Neuronal stem cell (in vitro differentiated cells): ENCODE measurements at regions not wholly inside any gene's neighbourhood (a gene's known extent, or its start where the extent isn't known, plus 50 kb on each side); places are given as distances from the start of the nearest gene placed in this dataset.

Experiments
- DNase-seq: peaks from one replicate; pipeline ENCODE4 v3.0.0-alpha.2; 2013; ENCODE audit warnings: low spot score
- H2AFZ ChIP-seq: one replicate; pipeline ENCODE4 v1.6.1; 2013; ENCODE audit warnings: mild to moderate bottlenecking, low read length, inconsistent platforms
- H2AK5ac ChIP-seq: 2 replicates; pipeline ENCODE4 v1.6.1; 2013; ENCODE audit warnings: low read depth, mild to moderate bottlenecking, inconsistent platforms, low read length, moderate library complexity, mixed read lengths
- H2BK120ac ChIP-seq: 2 replicates; pipeline ENCODE4 v1.6.1; 2013; ENCODE audit warnings: low read depth, mild to moderate bottlenecking, inconsistent platforms, low read length, moderate library complexity, mixed read lengths
- H2BK12ac ChIP-seq: one replicate; pipeline ENCODE4 v1.6.1; 2013; ENCODE audit warnings: low read length, inconsistent platforms
- H2BK15ac ChIP-seq: 2 replicates; pipeline ENCODE4 v1.6.1; 2013; ENCODE audit warnings: mild to moderate bottlenecking, low read length, inconsistent platforms, mixed read lengths
- H2BK5ac ChIP-seq: one replicate; pipeline ENCODE4 v1.6.1; 2013; ENCODE audit warnings: inconsistent platforms, mild to moderate bottlenecking, low read length, moderate library complexity
- H3K14ac ChIP-seq: one replicate; pipeline ENCODE4 v1.6.1; 2013; ENCODE audit warnings: low read length, inconsistent platforms
- H3K18ac ChIP-seq: 2 replicates; pipeline ENCODE4 v1.6.1; 2013; ENCODE audit warnings: low read length, inconsistent platforms
- H3K23ac ChIP-seq: 2 replicates; pipeline ENCODE4 v1.6.1; 2013; ENCODE audit warnings: low read depth, mild to moderate bottlenecking, mixed read lengths, low read length, inconsistent platforms; ENCODE audit not compliant: poor library complexity
- H3K27ac ChIP-seq: replicated peaks from 3 replicates; pipeline ENCODE4 v1.5.1; 2013; ENCODE audit warnings: low read length, inconsistent platforms
- H3K27me3 ChIP-seq, 3 experiments: 2 replicates each; pipeline ENCODE4 v1.6.1; 2013; ENCODE audit warnings: low read length in 3 of 3, mild to moderate bottlenecking in 2 of 3, inconsistent platforms in 1 of 3, low read depth in 1 of 3, mixed read lengths in 1 of 3, moderate library complexity in 1 of 3; ENCODE audit not compliant: control insufficient read depth in 3 of 3, insufficient read depth in 3 of 3
- H3K36me3 ChIP-seq, 2 donors: replicated peaks in 1 of 2; 2 replicates each; pipeline ENCODE4 v1.6.1; 2013; ENCODE audit warnings: low read length in 2 of 2; ENCODE audit not compliant: control insufficient read depth in 2 of 2, insufficient read depth in 2 of 2
- H3K4ac ChIP-seq: 2 replicates; pipeline ENCODE4 v1.6.1; 2013; ENCODE audit warnings: inconsistent platforms, mild to moderate bottlenecking, low read length, moderate library complexity
- H3K4me1 ChIP-seq, 2 donors: 1 replicate in 1 of 2; 2 replicates in 1 of 2; pipeline ENCODE4 v1.6.1; 2013; ENCODE audit warnings: low read length in 2 of 2, low read depth in 1 of 2; ENCODE audit not compliant: control insufficient read depth in 2 of 2, insufficient read depth in 1 of 2
- H3K4me2 ChIP-seq: one replicate; pipeline ENCODE4 v1.6.1; 2013; ENCODE audit warnings: mild to moderate bottlenecking, low read length, inconsistent platforms; ENCODE audit not compliant: insufficient read depth, poor library complexity, severe bottlenecking
- H3K4me3 ChIP-seq, 2 donors: 2 replicates each; pipeline ENCODE4 v1.5.1; 2013; ENCODE audit warnings: low read length in 2 of 2, mild to moderate bottlenecking in 2 of 2, inconsistent platforms in 1 of 2, moderate library complexity in 1 of 2
- H3K79me1 ChIP-seq: one replicate; pipeline ENCODE4 v1.6.1; 2013; ENCODE audit warnings: low read depth, mild to moderate bottlenecking, inconsistent platforms, low read length, moderate library complexity
- H3K9ac ChIP-seq: one replicate; pipeline ENCODE4 v1.6.1; 2013; ENCODE audit warnings: mild to moderate bottlenecking, low read depth, low read length, inconsistent platforms; ENCODE audit not compliant: poor library complexity
- H3K9me3 ChIP-seq, 2 donors: replicated peaks in 1 of 2; 2 replicates each; pipeline versions ENCODE3 to v1.6.1; 2013; ENCODE audit warnings: low read length in 2 of 2, mild to moderate bottlenecking in 2 of 2, inconsistent platforms in 1 of 2, low read depth in 1 of 2, mixed read lengths in 1 of 2, moderate library complexity in 1 of 2; ENCODE audit not compliant: control insufficient read depth in 2 of 2, insufficient read depth in 1 of 2
- H4K8ac ChIP-seq: one replicate; pipeline ENCODE4 v1.6.1; 2013; ENCODE audit warnings: low read depth, mild to moderate bottlenecking, inconsistent platforms, low read length, moderate library complexity
- H4K91ac ChIP-seq: one replicate; pipeline ENCODE4 v1.6.1; 2013; ENCODE audit warnings: low read length, low read depth, mild to moderate bottlenecking, inconsistent platforms; ENCODE audit not compliant: poor library complexity
- WGBS, 2 donors: extraction: QIAGEN DNeasy Blood & Tissue Kit; methylation state at CpG; one replicate each; pipeline ENCODE4 v1.1.7; 2013; ENCODE audit warnings: missing lambda C conversion rate in 2 of 2, mixed read lengths in 1 of 2; ENCODE audit not compliant: insufficient read length in 2 of 2, insufficient replicate concordance in 1 of 2; ENCODE audit errors: extremely low coverage in 2 of 2; 5-methylcytosine and 5-hydroxymethylcytosine counted together

DNA sequence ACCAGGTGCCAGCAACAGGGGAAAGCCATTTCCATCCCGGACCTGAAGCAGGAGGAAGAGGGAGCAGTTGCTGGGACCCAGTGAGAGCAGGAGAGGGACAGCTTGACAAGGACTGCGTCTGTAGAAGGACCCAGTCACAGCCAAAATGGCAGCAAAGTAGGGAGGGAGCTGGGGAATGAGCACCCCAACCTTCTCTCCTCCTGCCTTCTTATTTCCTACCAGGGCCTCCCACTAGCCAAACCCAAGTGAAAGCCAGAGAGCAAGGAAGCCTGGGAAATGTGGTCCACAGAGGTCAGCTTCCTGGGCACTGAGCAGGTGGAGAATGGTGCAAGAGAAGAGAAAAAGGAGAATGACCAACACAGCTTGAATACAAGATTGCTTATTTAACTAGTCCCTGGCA, 108.5 kb upstream of the MYL2 start:
- Histone ChIP-seq H3K27ac (no peak overlapping the region), H2BK12ac (no peak overlapping the region), H3K4ac (no peak overlapping the region), H3K14ac (no peak overlapping the region), H2BK5ac (no peak overlapping the region), H3K18ac (no peak overlapping the region), H4K91ac (no peak overlapping the region), H3K27me3 (peaks cover 0 to 38% (median 3%) of the 10 kb centered on the region in 3 experiments), H2BK15ac (no peak overlapping the region), H3K4me2 (no peak overlapping the region), H3K36me3 (no peaks in the 10 kb centered on the region), H2AK5ac (no peak overlapping the region), H3K4me1 (peaks cover 2 to 9% of the 10 kb centered on the region in 2 donors), H2AFZ (no peak overlapping the region), H3K79me1 (no peaks in the 10 kb centered on the region), H3K9me3 (no peaks in the 10 kb centered on the region), H4K8ac (no peak overlapping the region), H3K4me3 (no peak overlapping the region), H2BK120ac (no peak overlapping the region), H3K23ac (no peak overlapping the region), H3K9ac (no peak overlapping the region)
- no peak for DNase-seq
- no CpG with 5 or more reads among the region's 2 CpGs for WGBS, 2 donors

GRCh38 chr12:111027431-111027830, 107.1 kb upstream of the MYL2 start:
- H3K4ac ChIP-seq: no peak overlapping the region
- H2AK5ac ChIP-seq: no peak overlapping the region
- no peaks in the 10 kb centered on the region for H3K9me3 ChIP-seq
- no peaks in the 10 kb centered on the region for H3K79me1 ChIP-seq
- no CpG with 5 or more reads among the region's 3 CpGs for WGBS, 2 donors
- no peak overlapping the region for H3K4me2 ChIP-seq
- H2AFZ ChIP-seq: no peak overlapping the region
- no peak overlapping the region for H3K4me3 ChIP-seq
- no peak overlapping the region for H2BK120ac ChIP-seq
- H3K14ac ChIP-seq: no peak overlapping the region
- peaks cover 0 to 32% (median under 1%) of the 10 kb centered on the region in 3 experiments for H3K27me3 ChIP-seq
- H3K4me1 ChIP-seq: peaks cover 2 to 9% of the 10 kb centered on the region in 2 donors
- H3K23ac ChIP-seq: no peak overlapping the region
- H4K91ac ChIP-seq: no peak overlapping the region
- H2BK15ac ChIP-seq: no peak overlapping the region
- no peak overlapping the region for H3K27ac ChIP-seq
- no peak overlapping the region for H3K9ac ChIP-seq
- H4K8ac ChIP-seq: no peak overlapping the region
- no peak overlapping the region for H2BK12ac ChIP-seq
- no peak overlapping the region for H3K18ac ChIP-seq
- no peak overlapping the region for H2BK5ac ChIP-seq
- no peaks in the 10 kb centered on the region for H3K36me3 ChIP-seq
- no peak for DNase-seq

DNA sequence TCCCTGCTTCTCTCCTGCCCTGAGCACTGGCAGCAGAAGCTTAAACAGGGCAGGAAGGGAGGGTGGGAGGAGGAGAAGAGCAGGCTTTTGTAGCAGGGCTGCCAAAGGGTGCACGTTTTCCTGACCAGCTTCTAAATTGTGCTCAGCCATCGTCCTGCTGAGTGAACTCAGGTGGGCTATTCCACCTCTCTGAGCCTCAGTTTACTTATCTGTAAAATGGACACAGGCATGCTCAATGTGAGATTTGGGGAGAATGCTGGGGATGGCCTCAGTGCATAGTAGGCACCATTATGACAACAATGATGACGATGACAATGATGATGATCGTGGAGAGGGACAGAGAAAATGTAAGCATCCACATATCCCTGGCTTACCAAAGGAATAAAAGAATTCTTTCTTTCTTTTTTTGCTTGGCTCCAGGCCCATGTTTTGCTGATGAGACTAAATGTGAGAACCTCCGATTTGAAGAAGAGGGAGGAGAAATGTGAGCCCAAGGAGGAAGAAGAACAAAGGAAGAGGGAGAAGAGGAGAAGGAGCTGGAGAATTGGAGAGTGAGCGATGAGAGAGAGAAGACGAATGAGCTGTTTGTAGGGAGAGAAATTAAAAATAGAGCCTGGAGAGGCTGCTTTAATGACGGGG, 105.5 kb upstream of the MYL2 start:
- no peak overlapping the region for H4K91ac ChIP-seq
- no peak overlapping the region for H2BK15ac ChIP-seq
- H4K8ac ChIP-seq: no peak overlapping the region
- H3K4ac ChIP-seq: no peak overlapping the region
- H3K23ac ChIP-seq: no peak overlapping the region
- WGBS, 2 donors: 100% methylated on average over 2 of the region's 8 CpGs; no CpG with 5 or more reads in 1 of the 2 donors
- H3K9me3 ChIP-seq: no peaks in the 10 kb centered on the region
- no peak overlapping the region for H2BK5ac ChIP-seq
- H3K79me1 ChIP-seq: no peaks in the 10 kb centered on the region
- peaks cover 0 to 16% (median 0%) of the 10 kb centered on the region in 3 experiments for H3K27me3 ChIP-seq
- H2AFZ ChIP-seq: no peak overlapping the region
- H3K4me1 ChIP-seq: peaks cover 2 to 9% of the 10 kb centered on the region in 2 donors
- no peak overlapping the region for H3K18ac ChIP-seq
- H3K27ac ChIP-seq: no peak overlapping the region
- no peak overlapping the region for H2BK12ac ChIP-seq
- no peak overlapping the region for H2BK120ac ChIP-seq
- H2AK5ac ChIP-seq: no peak overlapping the region
- no peak overlapping the region for H3K9ac ChIP-seq
- DNase-seq: no peak
- H3K14ac ChIP-seq: no peak overlapping the region
- H3K36me3 ChIP-seq: no peaks in the 10 kb centered on the region
- H3K4me2 ChIP-seq: no peak overlapping the region
- H3K4me3 ChIP-seq: no peak overlapping the region

DNA sequence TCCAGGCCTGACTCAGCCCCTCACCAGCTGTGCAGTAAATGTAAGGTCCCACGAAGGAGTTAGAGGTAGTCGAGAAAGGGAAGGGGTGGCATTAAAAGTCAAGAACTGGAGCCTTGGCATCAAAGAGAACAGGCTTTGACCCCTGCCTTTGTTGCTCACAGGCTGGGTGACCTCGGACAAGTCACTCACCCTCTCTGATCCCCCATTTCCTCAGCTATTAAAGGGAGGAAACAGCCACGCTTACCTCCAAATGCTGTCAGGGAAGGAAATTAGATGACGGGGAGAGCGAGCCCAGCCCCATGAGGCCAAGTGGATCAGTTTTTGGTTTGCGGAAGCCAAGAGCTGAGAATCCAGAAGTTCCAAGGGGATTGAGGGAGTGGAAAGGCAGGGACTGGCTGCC, 104.9 kb upstream of the MYL2 start:
- H2BK12ac ChIP-seq: no peak overlapping the region
- H3K4me2 ChIP-seq: no peak overlapping the region
- H3K36me3 ChIP-seq: no peaks in the 10 kb centered on the region
- no peak overlapping the region for H2BK120ac ChIP-seq
- no peak overlapping the region for H4K91ac ChIP-seq
- no peak overlapping the region for H4K8ac ChIP-seq
- H3K9ac ChIP-seq: no peak overlapping the region
- no peak overlapping the region for H2AK5ac ChIP-seq
- peaks cover 2 to 6% of the 10 kb centered on the region in 2 donors for H3K4me1 ChIP-seq
- H3K27ac ChIP-seq: no peak overlapping the region
- no peak for DNase-seq
- H3K79me1 ChIP-seq: no peaks in the 10 kb centered on the region
- no CpG with 5 or more reads among the region's 7 CpGs for WGBS, 2 donors
- no peak overlapping the region for H3K23ac ChIP-seq
- no peak overlapping the region for H3K4ac ChIP-seq
- no peak overlapping the region for H3K14ac ChIP-seq
- H3K27me3 ChIP-seq: peaks cover 0 to 11% (median 0%) of the 10 kb centered on the region in 3 experiments
- no peak overlapping the region for H2BK5ac ChIP-seq
- no peaks in the 10 kb centered on the region for H3K9me3 ChIP-seq
- no peak overlapping the region for H2BK15ac ChIP-seq
- no peak overlapping the region for H2AFZ ChIP-seq
- no peak overlapping the region for H3K4me3 ChIP-seq
- no peak overlapping the region for H3K18ac ChIP-seq
